K562 (cell line): ENCODE measurements at regions not wholly inside any gene's neighbourhood (a gene's known extent, or its start where the extent isn't known, plus 50 kb on each side); places are given as distances from the start of the nearest gene placed in this dataset.

ENCODE experiments used
- BCLAF1 ChIP-seq, 2 experiments: fragments of 450-650 bp in 1 of 2; IDR thresholded peaks; 2 replicates each; pipeline ENCODE4 v1.6.1; 2011 to 2017; ENCODE audit warnings: low read depth in 2 of 2, antibody characterized with exemption in 1 of 2, borderline replicate concordance in 1 of 2, low read length in 1 of 2, mild to moderate bottlenecking in 1 of 2, mixed read lengths in 1 of 2; ENCODE audit not compliant: control insufficient read depth in 1 of 2
- CAMTA2 ChIP-seq: fragments of 250-450 bp; sonication (Bioruptor Pico); conservative IDR thresholded peaks from 2 replicates; pipeline ENCODE4 v1.5.1; 2022
- HES1 ChIP-seq: fragments of 450-650 bp; IDR thresholded peaks from 2 replicates; pipeline ENCODE4 v1.6.1; 2016; ENCODE audit warnings: low read depth, mild to moderate bottlenecking, moderate library complexity
- HMBOX1 ChIP-seq: sonication (generic); IDR thresholded peaks from 2 replicates; pipeline ENCODE4 v1.6.1; 2016
- MECOM ChIP-seq: fragments of 250-450 bp; sonication (Bioruptor Pico); IDR thresholded peaks from 2 replicates; pipeline ENCODE4 v1.8.0; 2022; ENCODE audit warnings: inconsistent platforms
- NFE2 ChIP-seq: IDR thresholded peaks from 2 replicates; pipeline ENCODE4 v1.6.1; 2014; ENCODE audit warnings: antibody characterized with exemption, low read depth
- NFRKB ChIP-seq: fragments of 450-650 bp; IDR thresholded peaks from 2 replicates; pipeline ENCODE4 v1.6.1; 2016; ENCODE audit warnings: low read depth
- SLC30A9 ChIP-seq: fragments of 250-450 bp; sonication (Bioruptor Pico); IDR thresholded peaks from 2 replicates; pipeline ENCODE4 v1.8.0; 2022; ENCODE audit warnings: mild to moderate bottlenecking, moderate library complexity
- SRSF1 ChIP-seq: fragments of 200-400 bp; formaldehyde crosslinking; IDR thresholded peaks from 2 replicates; pipeline ENCODE4 v1.6.1; 2017; ENCODE audit warnings: mild to moderate bottlenecking, low read depth, low read length, moderate library complexity
- XRCC4 ChIP-seq: IDR thresholded peaks from one replicate; pipeline ENCODE4 v1.6.1; 2011; ENCODE audit not compliant: insufficient read depth, insufficient read length; ENCODE audit errors: extremely low read depth
- ZC3H8 ChIP-seq: fragments of 450-650 bp; IDR thresholded peaks from 2 replicates; pipeline ENCODE4 v1.6.1; 2017
- ZNF282 ChIP-seq: sonication (generic); formaldehyde crosslinking; IDR thresholded peaks from 2 replicates; pipeline ENCODE4 v1.8.1; 2023; ENCODE audit warnings: missing genetic modification reagents
- ZNF316 ChIP-seq: fragments of 450-650 bp; IDR thresholded peaks from 2 replicates; pipeline ENCODE4 v1.6.1; 2016
- ZNF318 ChIP-seq, 2 experiments: fragments of 450-650 bp; IDR thresholded peaks; 2 replicates each; pipeline ENCODE4 v1.6.1; 2016; ENCODE audit warnings: mild to moderate bottlenecking in 2 of 2, borderline replicate concordance in 1 of 2, low read depth in 1 of 2, moderate library complexity in 1 of 2
- ZNF644 ChIP-seq: fragments of 200-800 bp; sonication (Bioruptor generic); IDR thresholded peaks from 2 replicates; pipeline ENCODE4 v1.6.1; 2016; ENCODE audit warnings: low read depth, missing genetic modification characterization, missing compliant biosample characterization

- 0 out of 2 replicates have a peak, but pooled peaks have one; percentile 8 for TF ChIP-seq HMBOX1
- no peak for TF ChIP-seq ZC3H8
- TF ChIP-seq ZNF644 = peak; percentile 51; the same call in 1 of the 2 replicates
- TF ChIP-seq BCLAF1 (IDR thresholded peaks at IDR 0.05; ENCODE audit: borderline replicate concordance in 1 of 2, control insufficient read depth in 1 of 2, low read depth in 2 of 2, low read length in 1 of 2) = no peak
- peak; percentile 61; the same call in 1 of the 2 replicates for TF ChIP-seq NFE2
- TF ChIP-seq HES1 = peak; percentile 18; the same call in 1 of the 2 replicates
- 0 out of 2 replicates have a peak, but pooled peaks have one; percentile 36 for TF ChIP-seq MECOM (CRISPR knock-in tag)
- no peak for TF ChIP-seq SLC30A9
- TF ChIP-seq NFRKB = peak; percentile 71
- peak; percentile 97 for TF ChIP-seq ZNF316
- peak in 1 of 2 experiments; percentile 49; a peak in 2 of 4 replicates for TF ChIP-seq ZNF318 (IDR thresholded peaks at IDR 0.05; ENCODE audit: borderline replicate concordance in 1 of 2, low read depth in 1 of 2)
- no peak for TF ChIP-seq XRCC4
- no peak for TF ChIP-seq CAMTA2 (CRISPR knock-in tag)
- TF ChIP-seq ZNF282 (CRISPR knock-in tag) = no peak
- no peak for TF ChIP-seq SRSF1
These were observed 100.5 kb downstream of the TFAP2A start (continued) for GRCh38 chr6:10314163-10314955.
